ENCODE measurements at regions not wholly inside any gene's neighbourhood (a gene's known extent, or its start where the extent isn't known, plus 50 kb on each side); places are given as distances from the start of the nearest gene placed in this dataset.

- Mint-ChIP-seq H3K36me3 (no peaks in the 10 kb centered on the region), H3K27me3 (ENCODE audit: low read depth in 3 of 3) (peaks cover 1 to 16% (median 5%) of the 10 kb centered on the region in 3 donors), H3K9me3 (peaks cover 0 to 5% (median 3%) of the 10 kb centered on the region in 7 donors), H3K4me1 (no peaks in the 10 kb centered on the region), H3K27ac (no peak overlapping the region), H3K4me3 (no peak overlapping the region)
- H4K20me1 ChIP-seq (ENCODE audit: insufficient read depth, low read length), result no peaks in the 10 kb centered on the region
- no peaks in the 10 kb centered on the region for H3K9me3 ChIP-seq (replicated peaks in 1 of 2; ENCODE audit: control insufficient read depth in 1 of 2, insufficient read depth in 1 of 2, low read length in 2 of 2)
- DNase-seq, result no peak
- intact Hi-C loops (cut with micrococcal nuclease), result no loop called here
- H3K4me3 ChIP-seq (replicated peaks in 1 of 3; ENCODE audit: low read depth in 2 of 3, low read length in 3 of 3), result no peak overlapping the region
- no peak overlapping the region for H3K4me2 ChIP-seq (replicated peaks; ENCODE audit: extremely low read depth, low read length, poor library complexity, severe bottlenecking)
- no peaks in the 10 kb centered on the region for H3K27me3 ChIP-seq (ENCODE audit: control insufficient read depth in 2 of 2, insufficient read depth in 2 of 2, low read length in 2 of 2)
- no peaks in the 10 kb centered on the region for H3K36me3 ChIP-seq (replicated peaks in 1 of 2; ENCODE audit: control insufficient read depth in 1 of 2, insufficient read depth in 2 of 2, low read length in 2 of 2)
- H3K4me1 ChIP-seq (ENCODE audit: control insufficient read depth in 1 of 2, insufficient read depth in 2 of 2, low read length in 2 of 2), result no peaks in the 10 kb centered on the region
- WGBS (ENCODE audit: insufficient coverage), result no CpG with 5 or more reads among the region's 3 CpGs
- no peak overlapping the region for H3K9ac ChIP-seq (ENCODE audit: insufficient read depth, low read length, poor library complexity, severe bottlenecking)
- no peak overlapping the region for H3K27ac ChIP-seq (ENCODE audit: low read depth in 1 of 2, low read length in 2 of 2)
- no peak overlapping the region for H2AFZ ChIP-seq (ENCODE audit: insufficient read depth, low read depth, low read length, poor library complexity, severe bottlenecking)
- no peak for TF ChIP-seq CTCF (IDR thresholded peaks at IDR 0.05)
- H3K79me2 ChIP-seq (ENCODE audit: insufficient read depth, low read length), result no peaks in the 10 kb centered on the region
These were observed 200.3 kb upstream of the UMPS start for GRCh38 chr3:124529826-124530571.

DNA sequence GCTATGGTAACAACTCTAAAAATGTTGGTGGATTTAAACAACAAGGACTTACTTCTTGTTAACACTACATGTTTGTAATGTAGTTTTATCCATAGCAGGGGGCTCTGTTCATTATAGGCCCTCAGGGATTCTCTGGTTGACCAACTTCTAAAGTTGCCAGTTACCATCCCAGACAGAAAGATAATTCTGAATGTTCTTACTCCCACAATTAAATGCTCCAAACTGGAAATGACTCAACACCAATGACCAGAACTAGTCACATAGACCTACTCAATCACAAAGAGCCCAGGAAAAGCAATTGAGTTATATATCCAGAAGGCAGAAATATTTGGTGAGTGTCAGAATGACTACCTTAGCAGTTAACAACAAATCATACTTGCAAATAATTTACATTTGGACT is 199.3 kb upstream of the UMPS start:
- Histone ChIP-seq H3K36me3 (replicated peaks in 1 of 2; ENCODE audit: control insufficient read depth in 1 of 2, insufficient read depth in 2 of 2, low read length in 2 of 2) (no peaks in the 10 kb centered on the region), H3K79me2 (ENCODE audit: insufficient read depth, low read length) (no peaks in the 10 kb centered on the region), H3K4me1 (ENCODE audit: control insufficient read depth in 1 of 2, insufficient read depth in 2 of 2, low read length in 2 of 2) (no peaks in the 10 kb centered on the region), H3K27ac (ENCODE audit: low read depth in 1 of 2, low read length in 2 of 2) (no peak overlapping the region), H3K27me3 (ENCODE audit: control insufficient read depth in 2 of 2, insufficient read depth in 2 of 2, low read length in 2 of 2) (no peaks in the 10 kb centered on the region), H4K20me1 (ENCODE audit: insufficient read depth, low read length) (no peaks in the 10 kb centered on the region), H3K9ac (ENCODE audit: insufficient read depth, low read length, poor library complexity, severe bottlenecking) (no peak overlapping the region), H2AFZ (ENCODE audit: insufficient read depth, low read depth, low read length, poor library complexity, severe bottlenecking) (no peak overlapping the region), H3K4me2 (replicated peaks; ENCODE audit: extremely low read depth, low read length, poor library complexity, severe bottlenecking) (no peak overlapping the region), H3K9me3 (replicated peaks in 1 of 2; ENCODE audit: control insufficient read depth in 1 of 2, insufficient read depth in 1 of 2, low read length in 2 of 2) (no peaks in the 10 kb centered on the region), H3K4me3 (replicated peaks in 1 of 3; ENCODE audit: low read depth in 2 of 3, low read length in 3 of 3) (no peak overlapping the region)
- intact Hi-C loops (cut with micrococcal nuclease), result no loop called here
- TF ChIP-seq CTCF (IDR thresholded peaks at IDR 0.05), result no peak
- no peaks in the 10 kb centered on the region for H3K4me1 Mint-ChIP-seq
- H3K36me3 Mint-ChIP-seq, result no peaks in the 10 kb centered on the region
- DNase-seq, result no peak
- H3K4me3 Mint-ChIP-seq, result no peak overlapping the region
- peaks cover 0 to 3% (median 0%) of the 10 kb centered on the region in 7 donors for H3K9me3 Mint-ChIP-seq
- peaks cover 1 to 18% (median 8%) of the 10 kb centered on the region in 3 donors for H3K27me3 Mint-ChIP-seq (ENCODE audit: low read depth in 3 of 3)
- H3K27ac Mint-ChIP-seq, result no peak overlapping the region

Measured in CD14-positive monocyte (primary cell).